ENCODE measurements at regions not wholly inside any gene's neighbourhood (a gene's known extent, or its start where the extent isn't known, plus 50 kb on each side); places are given as distances from the start of the nearest gene placed in this dataset.

GRCh38 chr2:219766658-219767057 lies 139.2 kb downstream of the SLC4A3 start:
- Histone ChIP-seq H3K4me3 (ENCODE audit: low read length) (no peak overlapping the region), H3K9me3 (replicated peaks; ENCODE audit: control insufficient read depth, low read depth, low read length) (peaks cover 2% of the 10 kb centered on the region), H3K36me3 (ENCODE audit: control insufficient read depth, insufficient read depth, low read length) (no peaks in the 10 kb centered on the region), H3K27me3 (ENCODE audit: control insufficient read depth, insufficient read depth, low read length) (no peaks in the 10 kb centered on the region), H3K4me1 (ENCODE audit: control insufficient read depth, insufficient read depth, low read length) (peaks cover 9% of the 10 kb centered on the region), H3K27ac (ENCODE audit: low read length) (no peak overlapping the region)
- no peak for DNase-seq
- 94% methylated on average over 5 of the region's 5 CpGs for WGBS (ENCODE audit: insufficient coverage)

GRCh38 chr2:219769090-219769910 lies 141.9 kb downstream of the SLC4A3 start:
- WGBS (ENCODE audit: insufficient coverage), result 10% methylated on average over 8 of the region's 16 CpGs
- Histone ChIP-seq H3K4me3 (ENCODE audit: low read length) (peak overlapping the region; percentile 9), H3K9me3 (replicated peaks; ENCODE audit: control insufficient read depth, low read depth, low read length) (no peaks in the 10 kb centered on the region), H3K4me1 (ENCODE audit: control insufficient read depth, insufficient read depth, low read length) (peaks cover 13% of the 10 kb centered on the region), H3K27me3 (ENCODE audit: control insufficient read depth, insufficient read depth, low read length) (no peaks in the 10 kb centered on the region), H3K27ac (ENCODE audit: low read length) (peak overlapping the region; percentile 93), H3K36me3 (ENCODE audit: control insufficient read depth, insufficient read depth, low read length) (no peaks in the 10 kb centered on the region)
- peak; percentile 94 for DNase-seq

- Histone ChIP-seq H3K36me3 (ENCODE audit: control insufficient read depth, insufficient read depth, low read length) (no peaks in the 10 kb centered on the region), H3K4me1 (ENCODE audit: control insufficient read depth, insufficient read depth, low read length) (peaks cover 13% of the 10 kb centered on the region), H3K4me3 (ENCODE audit: low read length) (no peak overlapping the region), H3K27ac (ENCODE audit: low read length) (no peak overlapping the region), H3K27me3 (ENCODE audit: control insufficient read depth, insufficient read depth, low read length) (no peaks in the 10 kb centered on the region), H3K9me3 (replicated peaks; ENCODE audit: control insufficient read depth, low read depth, low read length) (no peaks in the 10 kb centered on the region)
- 37% methylated on average over 7 of the region's 9 CpGs for WGBS (ENCODE audit: insufficient coverage)
- no peak for DNase-seq
These were observed 144.7 kb downstream of the SLC4A3 start for GRCh38 chr2:219772103-219772635.

GRCh38 chr2:219772697-219773096 lies 145.3 kb downstream of the SLC4A3 start:
- Histone ChIP-seq H3K36me3 (ENCODE audit: control insufficient read depth, insufficient read depth, low read length) (no peaks in the 10 kb centered on the region), H3K27ac (ENCODE audit: low read length) (no peak overlapping the region), H3K4me3 (ENCODE audit: low read length) (no peak overlapping the region), H3K27me3 (ENCODE audit: control insufficient read depth, insufficient read depth, low read length) (no peaks in the 10 kb centered on the region), H3K9me3 (replicated peaks; ENCODE audit: control insufficient read depth, low read depth, low read length) (no peaks in the 10 kb centered on the region), H3K4me1 (ENCODE audit: control insufficient read depth, insufficient read depth, low read length) (peaks cover 15% of the 10 kb centered on the region)
- 84% methylated on average over 3 of the region's 4 CpGs for WGBS (ENCODE audit: insufficient coverage)
- no peak for DNase-seq

GRCh38 chr2:219775506-219775905 lies 148.1 kb downstream of the SLC4A3 start:
- no peak overlapping the region for H3K4me3 ChIP-seq (ENCODE audit: low read length)
- DNase-seq, result no peak
- peaks cover 9% of the 10 kb centered on the region for H3K4me1 ChIP-seq (ENCODE audit: control insufficient read depth, insufficient read depth, low read length)
- no peaks in the 10 kb centered on the region for H3K27me3 ChIP-seq (ENCODE audit: control insufficient read depth, insufficient read depth, low read length)
- WGBS (ENCODE audit: insufficient coverage), result no CpG with 5 or more reads among the region's 5 CpGs
- no peaks in the 10 kb centered on the region for H3K9me3 ChIP-seq (replicated peaks; ENCODE audit: control insufficient read depth, low read depth, low read length)
- H3K27ac ChIP-seq (ENCODE audit: low read length), result no peak overlapping the region
- no peaks in the 10 kb centered on the region for H3K36me3 ChIP-seq (ENCODE audit: control insufficient read depth, insufficient read depth, low read length)

GRCh38 chr2:219777388-219777787 lies 150.0 kb downstream of the SLC4A3 start:
- H3K9me3 ChIP-seq (replicated peaks; ENCODE audit: control insufficient read depth, low read depth, low read length), result no peaks in the 10 kb centered on the region
- DNase-seq, result no peak
- no peaks in the 10 kb centered on the region for H3K36me3 ChIP-seq (ENCODE audit: control insufficient read depth, insufficient read depth, low read length)
- H3K4me3 ChIP-seq (ENCODE audit: low read length), result no peak overlapping the region
- no peaks in the 10 kb centered on the region for H3K27me3 ChIP-seq (ENCODE audit: control insufficient read depth, insufficient read depth, low read length)
- H3K4me1 ChIP-seq (ENCODE audit: control insufficient read depth, insufficient read depth, low read length), result peaks cover 10% of the 10 kb centered on the region
- WGBS (ENCODE audit: insufficient coverage), result no CpG with 5 or more reads among the region's 2 CpGs
- H3K27ac ChIP-seq (ENCODE audit: low read length), result no peak overlapping the region

GRCh38 chr2:219778189-219778588 lies 150.8 kb downstream of the SLC4A3 start:
- no peak overlapping the region for H3K4me3 ChIP-seq (ENCODE audit: low read length)
- DNase-seq, result no peak
- no peaks in the 10 kb centered on the region for H3K36me3 ChIP-seq (ENCODE audit: control insufficient read depth, insufficient read depth, low read length)
- no peaks in the 10 kb centered on the region for H3K27me3 ChIP-seq (ENCODE audit: control insufficient read depth, insufficient read depth, low read length)
- WGBS (ENCODE audit: insufficient coverage), result no CpG with 5 or more reads among the region's 2 CpGs
- peaks cover 11% of the 10 kb centered on the region for H3K4me1 ChIP-seq (ENCODE audit: control insufficient read depth, insufficient read depth, low read length)
- no peak overlapping the region for H3K27ac ChIP-seq (ENCODE audit: low read length)
- no peaks in the 10 kb centered on the region for H3K9me3 ChIP-seq (replicated peaks; ENCODE audit: control insufficient read depth, low read depth, low read length)

- Histone ChIP-seq H3K36me3 (ENCODE audit: control insufficient read depth, insufficient read depth, low read length) (no peaks in the 10 kb centered on the region), H3K9me3 (replicated peaks; ENCODE audit: control insufficient read depth, low read depth, low read length) (no peaks in the 10 kb centered on the region)
- 13% methylated on average over 4 of the region's 7 CpGs for WGBS (ENCODE audit: insufficient coverage)
These were observed 155.4 kb downstream of the SLC4A3 start for GRCh38 chr2:219782737-219783348.

GRCh38 chr2:219783359-219783975 lies 156.0 kb downstream of the SLC4A3 start:
- H3K9me3 ChIP-seq (replicated peaks; ENCODE audit: control insufficient read depth, low read depth, low read length), result no peaks in the 10 kb centered on the region
- H3K27me3 ChIP-seq (ENCODE audit: control insufficient read depth, insufficient read depth, low read length), result no peaks in the 10 kb centered on the region
- no CpG with 5 or more reads among the region's 4 CpGs for WGBS (ENCODE audit: insufficient coverage)
- DNase-seq, result peak; percentile 96
- H3K4me3 ChIP-seq (ENCODE audit: low read length), result no peak overlapping the region
- H3K36me3 ChIP-seq (ENCODE audit: control insufficient read depth, insufficient read depth, low read length), result no peaks in the 10 kb centered on the region
- H3K4me1 ChIP-seq (ENCODE audit: control insufficient read depth, insufficient read depth, low read length), result peaks cover 17% of the 10 kb centered on the region
- H3K27ac ChIP-seq (ENCODE audit: low read length), result peak overlapping the region; percentile 60

More at GRCh38 chr2:219782737-219783348, 155.4 kb downstream of the SLC4A3 start:
- Histone ChIP-seq H3K27ac (ENCODE audit: low read length) (peak overlapping the region; percentile 60), H3K4me1 (ENCODE audit: control insufficient read depth, insufficient read depth, low read length) (peaks cover 19% of the 10 kb centered on the region), H3K4me3 (ENCODE audit: low read length) (no peak overlapping the region), H3K27me3 (ENCODE audit: control insufficient read depth, insufficient read depth, low read length) (no peaks in the 10 kb centered on the region)
- peak; percentile 97 for DNase-seq

- no peaks in the 10 kb centered on the region for H3K36me3 ChIP-seq (ENCODE audit: control insufficient read depth, insufficient read depth, low read length)
- H3K27me3 ChIP-seq (ENCODE audit: control insufficient read depth, insufficient read depth, low read length), result no peaks in the 10 kb centered on the region
- H3K9me3 ChIP-seq (replicated peaks; ENCODE audit: control insufficient read depth, low read depth, low read length), result no peaks in the 10 kb centered on the region
- H3K27ac ChIP-seq (ENCODE audit: low read length), result peak overlapping the region; percentile 68
- 70% methylated on average over 4 of the region's 6 CpGs for WGBS (ENCODE audit: insufficient coverage)
- peaks cover 17% of the 10 kb centered on the region for H3K4me1 ChIP-seq (ENCODE audit: control insufficient read depth, insufficient read depth, low read length)
- DNase-seq, result peak; percentile 32
- H3K4me3 ChIP-seq (ENCODE audit: low read length), result no peak overlapping the region
These were observed 156.7 kb downstream of the SLC4A3 start for GRCh38 chr2:219784178-219784577.

All from muscle of leg (tissue), 3 donors.